ENCODE measurements at regions not wholly inside any gene's neighbourhood (a gene's known extent, or its start where the extent isn't known, plus 50 kb on each side); places are given as distances from the start of the nearest gene placed in this dataset.

- TF ChIP-seq CTCF (IDR thresholded peaks at IDR 0.05; ENCODE audit: poor library complexity, severe bottlenecking): no peak
- TF ChIP-seq EZH2 (IDR thresholded peaks at IDR 0.05; ENCODE audit: borderline replicate concordance, insufficient read depth, low read length, poor library complexity, severe bottlenecking): no peak
- TF ChIP-seq MXI1 (conservative IDR thresholded peaks at IDR 0.05; ENCODE audit: poor library complexity, severe bottlenecking): no peak
- no peak for TF ChIP-seq SMC3 (conservative IDR thresholded peaks at IDR 0.05; ENCODE audit: poor library complexity)
- TF ChIP-seq EP300 (conservative IDR thresholded peaks at IDR 0.05; ENCODE audit: poor library complexity, severe bottlenecking): no peak
- TF ChIP-seq RAD21 (conservative IDR thresholded peaks at IDR 0.05): no peak
- no peak for TF ChIP-seq POLR2AphosphoS5 (IDR thresholded peaks at IDR 0.05)
These were observed 168.7 kb downstream of the GLI2 start for GRCh38 chr2:120904379-120904778.

All from neural cell (in vitro differentiated cells).